Right lobe of liver (tissue), 6 donors: ENCODE measurements at regions not wholly inside any gene's neighbourhood (a gene's known extent, or its start where the extent isn't known, plus 50 kb on each side); places are given as distances from the start of the nearest gene placed in this dataset.

Experiments
- ATAC-seq, 4 donors: fragments of 200-7000 bp; cut with Tn5 transposase; one replicate each; pipeline ENCODE4 v1.9.1; 2020; ENCODE audit warnings: mild to moderate bottlenecking in 4 of 4, moderate library complexity in 4 of 4
- DNase-seq, 3 donors: peaks; one replicate each; pipeline ENCODE4 v3.0.0-alpha.2; 2020
- H3K27ac ChIP-seq, 3 donors: fragments of 200-600 bp; one replicate each; pipeline ENCODE4 v1.8.0; 2022
- H3K27me3 ChIP-seq, 2 donors: fragments of 200-600 bp; one replicate each; pipeline ENCODE4 v1.8.0; 2022
- H3K36me3 ChIP-seq, 4 donors: fragments of 200-600 bp; sonication (generic) in 1 of 4; one replicate each; pipeline versions ENCODE4 v1.5.1 to v1.8.0; 2017 to 2022; ENCODE audit warnings: control low read depth in 1 of 4
- H3K4me1 ChIP-seq, 4 donors: fragments of 200-600 bp; sonication (generic) in 1 of 4; one replicate each; pipeline versions ENCODE4 v1.5.1 to v1.8.0; 2017 to 2022; ENCODE audit warnings: control low read depth in 1 of 4
- H3K4me3 ChIP-seq, 3 donors: fragments of 200-600 bp; one replicate each; pipeline ENCODE4 v1.8.0; 2022
- H3K9me3 ChIP-seq, 4 donors: fragments of 200-600 bp; sonication (generic) in 1 of 4; one replicate each; pipeline versions ENCODE4 v1.5.1 to v1.8.0; 2017 to 2022; ENCODE audit warnings: control low read depth in 1 of 4
- CTCF ChIP-seq, 4 donors: fragments of 200-600 bp in 3 of 4; fragments of 450-650 bp in 1 of 4; IDR thresholded peaks; one replicate each; pipeline versions ENCODE4 v1.5.1 to v1.8.0; 2016 to 2022; ENCODE audit warnings: antibody characterized with exemption in 4 of 4, mild to moderate bottlenecking in 2 of 4
- POLR2A ChIP-seq: fragments of 450-650 bp; IDR thresholded peaks from one replicate; pipeline ENCODE4 v1.6.1; 2017; ENCODE audit warnings: antibody characterized with exemption, mild to moderate bottlenecking
- WGBS: methylation state at CpG from one replicate; pipeline ENCODE4 v1.1.6; 2018; ENCODE audit warnings: low coverage, low lambda C conversion rate; ENCODE audit not compliant: insufficient coverage; ENCODE audit errors: missing lambda C conversion rate; 5-methylcytosine and 5-hydroxymethylcytosine counted together
- intact Hi-C, 2 donors: fragments of 100-400 bp; cut with DNase I; formaldehyde crosslinking; loops; one replicate each; pipeline versions ENCODE4 v1.11.2 to v1.14.1; 2022
- donor health status: DM: no; HTN: yes; CAD: no.
- donor health status: DM: no; HTN: no; CAD: no.
- donor health status: DM: no; HTN: no; CAD: no.
- donor health status: DM: no; HTN: yes; CAD: no.
- donor health status: DM: no; HTN: yes; CAD: no.

- DNase-seq: no peak
- WGBS: 17% methylated on average over 1 of the region's 1 CpG
- Histone ChIP-seq H3K36me3 (no peaks in the 10 kb centered on the region), H3K27me3 (no peaks in the 10 kb centered on the region), H3K4me3 (no peak overlapping the region), H3K27ac (no peak overlapping the region), H3K4me1 (no peaks in the 10 kb centered on the region), H3K9me3 (no peaks in the 10 kb centered on the region)
- ATAC-seq: no peak
- TF ChIP-seq CTCF (IDR thresholded peaks at IDR 0.05) (no peak), POLR2A (no peak)
- intact Hi-C loops: no loop called here
Measured at GRCh38 chr9:100761276-100761802, 183.5 kb downstream of the CAVIN4 start.

GRCh38 chr9:100774326-100774725 lies 196.4 kb downstream of the CAVIN4 start:
- no peak for DNase-seq
- TF ChIP-seq POLR2A (no peak), CTCF (IDR thresholded peaks at IDR 0.05) (no peak)
- H3K36me3 ChIP-seq: no peaks in the 10 kb centered on the region
- H3K9me3 ChIP-seq: no peaks in the 10 kb centered on the region
- 33% methylated on average over 1 of the region's 1 CpG for WGBS
- intact Hi-C loops: no loop called here
- no peak for ATAC-seq
- H3K27me3 ChIP-seq: no peaks in the 10 kb centered on the region
- H3K4me1 ChIP-seq: no peaks in the 10 kb centered on the region
- H3K27ac ChIP-seq: no peak overlapping the region
- H3K4me3 ChIP-seq: no peak overlapping the region

GRCh38 chr9:100774962-100775361 lies 197.1 kb downstream of the CAVIN4 start:
- no peak for ATAC-seq

GRCh38 chr9:100775912-100776311 lies 198.0 kb downstream of the CAVIN4 start:
- ATAC-seq (no peak), DNase-seq (no peak)
- Histone ChIP-seq H3K4me1 (no peaks in the 10 kb centered on the region), H3K27ac (no peak overlapping the region), H3K9me3 (no peaks in the 10 kb centered on the region), H3K36me3 (no peaks in the 10 kb centered on the region), H3K4me3 (no peak overlapping the region), H3K27me3 (no peaks in the 10 kb centered on the region)
- 59% methylated on average over 1 of the region's 1 CpG for WGBS
- intact Hi-C loops: no loop called here
- TF ChIP-seq CTCF (IDR thresholded peaks at IDR 0.05): no peak
- no peak for TF ChIP-seq POLR2A

More at GRCh38 chr9:100774962-100775361, 197.1 kb downstream of the CAVIN4 start:
- Histone ChIP-seq H3K4me1 (no peaks in the 10 kb centered on the region), H3K27ac (no peak overlapping the region), H3K4me3 (no peak overlapping the region), H3K36me3 (no peaks in the 10 kb centered on the region), H3K9me3 (no peaks in the 10 kb centered on the region), H3K27me3 (no peaks in the 10 kb centered on the region)
- no peak for DNase-seq
- intact Hi-C loops: no loop called here
- no peak for TF ChIP-seq CTCF (IDR thresholded peaks at IDR 0.05)
- no peak for TF ChIP-seq POLR2A
- WGBS: 25% methylated on average over 1 of the region's 1 CpG

- H3K27ac ChIP-seq: no peak overlapping the region
- no peaks in the 10 kb centered on the region for H3K4me1 ChIP-seq
- DNase-seq: no peak
- no peak overlapping the region for H3K4me3 ChIP-seq
- H3K36me3 ChIP-seq: no peaks in the 10 kb centered on the region
- H3K27me3 ChIP-seq: no peaks in the 10 kb centered on the region
- TF ChIP-seq CTCF (IDR thresholded peaks at IDR 0.05) (no peak), POLR2A (no peak)
- 67% methylated on average over 1 of the region's 1 CpG for WGBS
- intact Hi-C loops: no loop called here
- H3K9me3 ChIP-seq: no peaks in the 10 kb centered on the region
- no peak for ATAC-seq
Measured at GRCh38 chr9:100784755-100785154, 206.9 kb downstream of the CAVIN4 start.
